ENCODE measurements at regions not wholly inside any gene's neighbourhood (a gene's known extent, or its start where the extent isn't known, plus 50 kb on each side); places are given as distances from the start of the nearest gene placed in this dataset.

DNA sequence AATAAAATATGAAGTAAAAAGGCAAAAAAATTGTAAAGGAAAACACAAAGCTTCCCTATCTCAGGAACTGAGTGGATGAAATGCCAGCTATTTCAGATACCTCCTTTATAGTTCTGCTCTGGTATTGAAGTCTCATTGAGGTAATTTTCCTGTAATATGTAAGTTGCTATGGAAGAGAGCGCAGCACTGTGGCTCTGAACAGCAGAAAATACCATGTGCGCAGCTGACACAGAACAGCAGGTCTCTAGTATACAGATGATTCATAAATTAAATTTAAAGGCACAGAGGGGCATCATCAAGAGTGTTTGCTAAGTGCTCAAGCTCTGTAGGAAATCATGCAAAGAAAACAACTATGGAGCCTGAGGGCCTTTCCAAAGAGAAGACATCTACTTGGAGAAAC, 315.3 kb upstream of the CDH7 start:
- H3K27me3 ChIP-seq, result no peaks in the 10 kb centered on the region
- H3K36me3 ChIP-seq, result no peaks in the 10 kb centered on the region
- H3K27ac ChIP-seq, result no peak overlapping the region
- H3K9me3 ChIP-seq, result no peaks in the 10 kb centered on the region
- H3K4me3 ChIP-seq (ENCODE audit: low read depth in 1 of 2, low read length in 1 of 2), result no peak overlapping the region
- TF ChIP-seq, protein P1, sequence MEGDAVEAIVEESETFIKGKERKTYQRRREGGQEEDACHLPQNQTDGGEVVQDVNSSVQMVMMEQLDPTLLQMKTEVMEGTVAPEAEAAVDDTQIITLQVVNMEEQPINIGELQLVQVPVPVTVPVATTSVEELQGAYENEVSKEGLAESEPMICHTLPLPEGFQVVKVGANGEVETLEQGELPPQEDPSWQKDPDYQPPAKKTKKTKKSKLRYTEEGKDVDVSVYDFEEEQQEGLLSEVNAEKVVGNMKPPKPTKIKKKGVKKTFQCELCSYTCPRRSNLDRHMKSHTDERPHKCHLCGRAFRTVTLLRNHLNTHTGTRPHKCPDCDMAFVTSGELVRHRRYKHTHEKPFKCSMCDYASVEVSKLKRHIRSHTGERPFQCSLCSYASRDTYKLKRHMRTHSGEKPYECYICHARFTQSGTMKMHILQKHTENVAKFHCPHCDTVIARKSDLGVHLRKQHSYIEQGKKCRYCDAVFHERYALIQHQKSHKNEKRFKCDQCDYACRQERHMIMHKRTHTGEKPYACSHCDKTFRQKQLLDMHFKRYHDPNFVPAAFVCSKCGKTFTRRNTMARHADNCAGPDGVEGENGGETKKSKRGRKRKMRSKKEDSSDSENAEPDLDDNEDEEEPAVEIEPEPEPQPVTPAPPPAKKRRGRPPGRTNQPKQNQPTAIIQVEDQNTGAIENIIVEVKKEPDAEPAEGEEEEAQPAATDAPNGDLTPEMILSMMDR (IDR thresholded peaks at IDR 0.05), result no peak
- H3K4me1 ChIP-seq (ENCODE audit: control insufficient read depth in 1 of 2, insufficient read depth in 1 of 2, low read depth in 1 of 2, low read length in 1 of 2), result no peaks in the 10 kb centered on the region

DNA sequence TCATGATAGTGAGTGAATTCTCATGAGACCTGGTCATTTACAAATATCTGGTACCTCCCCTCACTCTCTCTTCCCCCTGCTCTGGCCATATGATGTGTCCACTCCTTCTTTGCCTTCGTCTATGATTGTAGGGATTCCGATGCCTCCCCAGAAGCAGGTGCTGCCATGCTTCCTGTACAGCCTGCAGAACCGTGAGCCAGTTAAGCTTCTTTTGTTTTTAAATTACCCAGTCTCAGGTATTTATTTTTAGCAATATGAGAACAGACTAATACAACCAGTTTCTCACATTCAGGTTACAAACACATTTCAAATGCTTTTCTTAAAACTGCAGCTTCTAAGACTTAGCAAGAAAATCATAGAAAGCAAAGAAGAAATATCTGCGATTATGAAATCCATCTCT, 321.2 kb upstream of the CDH7 start:
- Histone ChIP-seq H3K4me1 (ENCODE audit: control insufficient read depth in 1 of 2, insufficient read depth in 1 of 2, low read depth in 1 of 2, low read length in 1 of 2) (no peaks in the 10 kb centered on the region), H3K9me3 (no peaks in the 10 kb centered on the region), H3K27ac (no peak overlapping the region), H3K4me3 (ENCODE audit: low read depth in 1 of 2, low read length in 1 of 2) (no peak overlapping the region), H3K27me3 (no peaks in the 10 kb centered on the region), H3K36me3 (no peaks in the 10 kb centered on the region)
- TF ChIP-seq, protein P1 (IDR thresholded peaks at IDR 0.05), result no peak

DNA sequence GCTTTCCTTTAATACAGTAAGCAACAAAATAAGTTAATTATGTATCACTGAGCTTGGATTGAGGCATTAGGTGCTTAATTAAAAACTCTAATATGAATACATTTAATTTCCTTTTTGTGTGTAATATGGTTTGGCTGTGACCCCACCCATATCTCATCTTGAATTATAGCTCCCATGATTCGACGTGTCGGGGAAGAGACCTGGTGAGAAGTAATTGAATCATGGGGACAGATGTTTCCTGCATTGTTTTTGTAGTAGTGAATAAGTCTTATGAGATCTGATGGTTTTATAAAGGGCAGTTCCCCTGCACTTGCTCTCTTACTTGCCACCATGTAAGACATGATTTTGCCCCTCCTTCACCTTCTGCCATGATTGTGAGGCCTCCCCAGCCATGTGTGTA, 325.4 kb upstream of the CDH7 start:
- Histone ChIP-seq H3K27me3 (no peaks in the 10 kb centered on the region), H3K4me3 (ENCODE audit: low read depth in 1 of 2, low read length in 1 of 2) (no peak overlapping the region), H3K9me3 (no peaks in the 10 kb centered on the region), H3K4me1 (ENCODE audit: control insufficient read depth in 1 of 2, insufficient read depth in 1 of 2, low read depth in 1 of 2, low read length in 1 of 2) (no peaks in the 10 kb centered on the region), H3K27ac (no peak overlapping the region), H3K36me3 (no peaks in the 10 kb centered on the region)
- TF ChIP-seq, protein P1 (IDR thresholded peaks at IDR 0.05), result no peak

DNA sequence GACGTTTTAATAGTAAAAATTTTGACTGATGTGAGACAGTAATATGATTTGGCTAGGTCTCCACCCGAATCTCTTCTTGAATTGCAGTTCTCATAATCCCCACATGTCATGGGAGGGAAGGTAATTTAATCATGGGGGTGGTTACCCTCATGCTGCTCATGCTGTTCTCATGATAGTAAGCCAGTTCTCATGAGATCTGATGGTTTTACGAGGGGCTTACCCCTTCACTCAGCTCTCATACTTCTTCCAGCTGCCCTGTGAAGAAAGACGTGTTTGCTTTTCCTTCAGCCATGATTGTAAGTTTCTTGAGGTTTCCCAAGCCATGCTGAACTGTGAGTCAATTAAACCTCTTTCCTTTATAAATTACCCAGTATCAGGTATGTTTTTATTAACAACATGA, 327.0 kb upstream of the CDH7 start:
- H3K4me3 ChIP-seq (ENCODE audit: low read depth in 1 of 2, low read length in 1 of 2), result no peak overlapping the region
- H3K27me3 ChIP-seq, result no peaks in the 10 kb centered on the region
- no peaks in the 10 kb centered on the region for H3K4me1 ChIP-seq (ENCODE audit: control insufficient read depth in 1 of 2, insufficient read depth in 1 of 2, low read depth in 1 of 2, low read length in 1 of 2)
- H3K9me3 ChIP-seq, result no peaks in the 10 kb centered on the region
- no peak overlapping the region for H3K27ac ChIP-seq
- no peaks in the 10 kb centered on the region for H3K36me3 ChIP-seq
- TF ChIP-seq, protein P1 (IDR thresholded peaks at IDR 0.05), result no peak

DNA sequence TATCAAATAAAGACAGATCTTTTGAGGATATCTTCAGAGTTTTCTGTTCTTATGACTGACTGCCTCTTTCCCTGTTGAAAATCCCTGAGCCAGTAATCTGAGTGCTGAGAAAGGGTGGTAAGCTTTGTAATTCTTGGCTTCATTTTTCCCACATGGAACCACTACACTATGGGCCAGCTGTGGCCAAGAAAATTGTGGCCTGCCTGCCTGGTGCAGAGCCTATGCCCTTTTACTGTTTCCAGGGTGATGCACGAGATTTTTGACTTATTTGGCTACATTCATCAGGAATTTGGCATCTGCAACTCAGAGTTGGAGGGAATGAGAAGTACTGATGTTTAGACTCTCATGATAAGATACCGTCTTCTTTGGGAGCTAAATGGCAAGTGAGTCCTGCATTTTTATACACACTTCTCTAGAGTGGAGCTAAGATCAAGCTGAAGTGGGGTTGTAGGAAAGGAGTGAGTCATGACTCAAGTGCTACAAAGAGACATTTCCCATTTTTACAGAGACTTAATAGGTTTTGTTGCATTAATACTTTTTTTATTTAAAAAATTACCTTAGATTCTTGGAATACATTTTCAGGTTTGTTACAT, 328.2 kb upstream of the CDH7 start:
- Histone ChIP-seq H3K36me3 (no peaks in the 10 kb centered on the region), H3K4me1 (ENCODE audit: control insufficient read depth in 1 of 2, insufficient read depth in 1 of 2, low read depth in 1 of 2, low read length in 1 of 2) (no peaks in the 10 kb centered on the region), H3K9me3 (no peaks in the 10 kb centered on the region), H3K27ac (no peak overlapping the region), H3K4me3 (ENCODE audit: low read depth in 1 of 2, low read length in 1 of 2) (no peak overlapping the region), H3K27me3 (no peaks in the 10 kb centered on the region)
- TF ChIP-seq, protein P1 (IDR thresholded peaks at IDR 0.05), result no peak

DNA sequence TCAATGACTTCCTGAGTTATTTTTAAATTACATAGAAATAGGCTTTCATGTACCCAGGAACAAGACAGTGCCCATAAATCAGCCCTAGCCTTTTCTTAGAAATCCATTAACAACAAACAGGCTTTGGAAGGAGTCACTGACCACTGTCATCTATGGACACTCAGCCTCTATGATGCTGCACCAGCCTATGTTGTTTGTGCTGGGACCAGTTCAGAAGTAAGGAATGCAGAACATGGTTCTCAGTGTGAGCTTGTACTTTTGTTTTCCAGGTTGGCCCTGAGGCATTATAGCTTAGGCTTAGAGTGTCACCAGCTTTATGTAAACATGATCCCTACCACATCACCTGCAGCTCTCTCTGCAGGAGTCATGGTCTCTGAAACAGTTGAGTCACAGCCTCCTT, 335.7 kb upstream of the CDH7 start:
- no peaks in the 10 kb centered on the region for H3K4me1 ChIP-seq (ENCODE audit: control insufficient read depth in 1 of 2, insufficient read depth in 1 of 2, low read depth in 1 of 2, low read length in 1 of 2)

More for the DNA sequence above, 335.7 kb upstream of the CDH7 start:
- Histone ChIP-seq H3K9me3 (no peaks in the 10 kb centered on the region), H3K36me3 (no peaks in the 10 kb centered on the region), H3K4me3 (ENCODE audit: low read depth in 1 of 2, low read length in 1 of 2) (no peak overlapping the region), H3K27me3 (no peaks in the 10 kb centered on the region), H3K27ac (no peak overlapping the region)
- TF ChIP-seq, protein P1 (IDR thresholded peaks at IDR 0.05), result no peak
